GM19025 (cell line): ENCODE measurements at regions not wholly inside any gene's neighbourhood (a gene's known extent, or its start where the extent isn't known, plus 50 kb on each side); places are given as distances from the start of the nearest gene placed in this dataset.
"Not testable (repeated sequence)": the region's sequence is repeated elsewhere in the genome, so short reads cannot be mapped to it uniquely, and the experiment has no call there.

ENCODE experiments used
- ATAC-seq: cut with Tn5 transposase; IDR thresholded peaks from one replicate; pipeline ENCODE4 v1.9.1; 2021; ENCODE audit warnings: mild to moderate bottlenecking, low read depth, moderate library complexity; ENCODE audit not compliant: unreplicated experiment

GRCh38 chr10:52581636-52582035, 190.9 kb downstream of the MBL2 start:
- ATAC-seq, result not testable (repeated sequence)

DNA sequence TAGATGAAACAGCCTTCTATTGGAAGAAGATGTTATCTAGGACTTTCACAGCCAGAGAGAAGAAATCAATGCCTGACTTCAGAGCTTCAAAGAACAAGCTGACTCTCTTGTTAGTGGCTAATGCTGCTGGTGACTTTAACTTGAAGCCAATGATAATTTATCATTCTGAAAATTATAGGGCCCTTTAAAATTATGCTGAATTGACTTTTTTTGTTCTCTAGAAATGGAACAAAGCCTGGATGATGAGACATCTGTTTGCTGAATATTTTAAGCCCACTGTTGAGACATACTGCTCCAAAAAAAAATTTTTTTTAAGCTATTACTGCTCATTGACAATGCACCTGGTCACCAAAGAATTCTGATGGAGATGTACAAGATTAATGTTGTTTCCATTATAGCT, 189.2 kb downstream of the MBL2 start:
- ATAC-seq, result no peak

- no peak for ATAC-seq
Observed at GRCh38 chr10:52586710-52587109, 185.9 kb downstream of the MBL2 start.

GRCh38 chr10:52597189-52597863, 175.3 kb downstream of the MBL2 start:
- ATAC-seq, result no peak

DNA sequence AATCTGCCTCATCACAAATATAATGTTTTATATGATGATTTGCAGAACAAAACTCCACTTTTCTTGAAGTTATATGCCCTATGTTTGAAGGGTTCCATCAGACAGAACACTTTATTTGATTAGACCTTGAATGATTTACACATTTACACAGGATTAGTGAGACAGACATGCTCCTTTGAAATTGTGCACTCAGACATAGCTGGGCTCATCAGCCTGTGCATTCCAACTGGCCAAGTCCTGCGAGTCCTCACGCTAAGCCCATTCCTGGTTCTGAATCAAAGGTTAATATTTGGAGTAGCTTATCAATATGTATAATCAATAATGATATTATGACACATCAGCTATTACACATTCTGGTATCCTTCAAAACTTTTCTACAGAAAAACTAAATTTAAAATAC, 173.6 kb downstream of the MBL2 start:
- no peak for ATAC-seq

GRCh38 chr10:52599551-52600200, 172.9 kb downstream of the MBL2 start:
- ATAC-seq, result no peak

GRCh38 chr10:52604131-52604530, 168.5 kb downstream of the MBL2 start:
- not testable (repeated sequence) for ATAC-seq

DNA sequence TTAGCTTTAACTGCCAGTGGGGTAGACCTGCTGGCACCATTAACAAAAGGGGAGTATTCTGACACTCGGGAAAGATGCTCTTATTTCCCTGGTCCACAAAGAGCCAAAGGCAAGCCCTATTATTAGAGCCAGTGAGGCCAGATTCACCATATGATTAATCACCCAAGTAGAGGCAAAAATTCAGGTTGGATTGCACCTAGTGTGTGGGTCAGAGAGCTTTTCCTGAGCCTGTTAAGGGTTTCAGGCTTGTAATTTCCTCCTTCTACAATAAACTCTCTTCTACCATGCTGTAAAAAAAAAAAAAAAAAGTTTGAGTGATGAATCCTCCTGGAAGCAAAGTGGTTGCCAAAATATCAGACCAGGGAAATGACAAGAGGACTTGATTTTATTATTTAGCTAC, 163.5 kb downstream of the MBL2 start:
- ATAC-seq, result no peak

GRCh38 chr10:52609626-52610240, 162.9 kb downstream of the MBL2 start:
- no peak for ATAC-seq

DNA sequence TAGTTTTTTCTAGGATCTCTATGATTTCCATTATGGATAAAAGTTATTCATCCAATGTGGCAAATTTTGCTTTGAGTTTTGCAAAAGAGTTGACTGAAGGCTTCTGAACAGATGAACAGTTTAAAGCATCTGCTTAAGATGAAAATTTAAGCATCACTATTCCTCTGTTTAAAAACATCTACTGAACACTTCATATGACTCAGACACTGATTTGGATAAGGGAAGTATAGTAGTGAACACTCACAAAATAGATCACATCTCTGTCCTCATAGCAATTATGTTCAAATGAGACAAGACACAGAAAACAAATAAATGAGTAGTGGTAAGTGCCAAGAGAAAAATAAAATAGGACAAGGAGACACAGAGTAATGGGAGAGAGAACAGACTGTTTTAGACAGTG, 157.3 kb downstream of the MBL2 start:
- no peak for ATAC-seq

DNA sequence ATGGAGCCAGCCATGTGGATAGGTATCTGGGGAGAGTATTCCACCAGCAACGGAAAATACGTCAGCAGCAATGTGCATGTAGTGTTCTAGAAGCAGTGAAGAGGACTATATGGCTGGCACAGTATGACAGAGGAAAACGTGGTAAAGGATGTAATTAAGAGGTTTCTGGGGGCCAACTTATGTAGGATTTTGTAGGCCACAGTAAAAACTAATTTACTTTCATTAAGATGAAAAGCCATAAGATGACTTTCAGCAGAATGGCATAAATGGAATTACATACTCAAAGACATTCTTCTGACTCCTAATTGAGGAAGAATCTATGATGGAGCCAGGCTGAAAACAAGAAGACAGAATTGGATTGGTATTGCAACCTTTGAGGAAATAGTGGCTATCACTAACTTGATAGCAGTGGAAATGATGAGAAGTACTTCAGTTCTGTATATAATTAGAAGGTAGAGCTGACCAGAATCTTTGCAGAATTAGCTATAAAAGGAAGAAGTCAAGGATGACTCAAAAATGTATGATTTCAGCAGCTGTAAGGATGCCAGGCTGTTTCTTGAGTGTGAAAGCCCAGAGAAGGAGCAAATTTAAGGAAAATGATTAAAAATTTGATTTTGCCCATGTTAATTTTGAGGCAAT, 156.7 kb downstream of the MBL2 start:
- no peak for ATAC-seq

GRCh38 chr10:52616395-52616764, 156.2 kb downstream of the MBL2 start:
- no peak for ATAC-seq

- no peak for ATAC-seq
Observed at GRCh38 chr10:52617346-52617745, 155.2 kb downstream of the MBL2 start.

DNA sequence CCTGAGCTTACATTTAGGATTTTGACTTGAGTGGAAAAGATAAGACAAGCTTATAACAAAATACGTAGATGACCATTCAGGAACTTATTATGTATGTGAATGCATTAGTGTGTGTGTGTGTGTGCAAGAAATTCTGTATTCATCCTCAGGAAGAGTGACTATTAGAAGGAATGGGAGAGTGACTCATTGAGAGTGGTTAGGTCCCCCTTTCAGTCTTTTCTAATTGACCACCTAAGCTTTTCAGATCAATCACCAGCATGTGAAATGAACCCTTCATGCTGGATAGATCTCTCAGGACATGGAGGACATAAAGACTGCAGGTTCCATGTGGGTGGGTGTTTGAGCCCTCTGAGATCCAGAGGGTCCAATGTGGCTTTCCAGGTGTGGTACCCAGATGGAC, 153.5 kb downstream of the MBL2 start:
- no peak for ATAC-seq

DNA sequence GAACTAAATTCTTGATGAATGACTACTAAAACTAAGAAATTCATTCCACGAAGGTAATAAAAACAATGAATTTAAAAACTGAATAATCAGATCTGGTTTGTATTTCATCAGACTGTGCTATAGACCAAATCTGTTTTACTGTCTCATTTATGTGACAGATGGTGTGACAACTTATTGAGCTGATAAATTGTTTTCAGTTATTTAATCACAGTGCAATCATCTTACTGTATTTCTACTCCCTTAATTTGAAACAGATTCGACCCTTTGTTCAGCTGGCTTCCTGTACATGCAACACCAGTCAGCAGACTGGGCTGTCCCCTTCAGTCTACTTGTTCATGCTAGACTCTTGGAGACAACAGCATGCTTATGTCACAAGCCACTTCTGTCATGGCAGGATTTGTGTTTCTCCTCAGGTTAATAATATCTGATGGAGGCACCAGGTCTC, 150.9 kb downstream of the MBL2 start:
- no peak for ATAC-seq

DNA sequence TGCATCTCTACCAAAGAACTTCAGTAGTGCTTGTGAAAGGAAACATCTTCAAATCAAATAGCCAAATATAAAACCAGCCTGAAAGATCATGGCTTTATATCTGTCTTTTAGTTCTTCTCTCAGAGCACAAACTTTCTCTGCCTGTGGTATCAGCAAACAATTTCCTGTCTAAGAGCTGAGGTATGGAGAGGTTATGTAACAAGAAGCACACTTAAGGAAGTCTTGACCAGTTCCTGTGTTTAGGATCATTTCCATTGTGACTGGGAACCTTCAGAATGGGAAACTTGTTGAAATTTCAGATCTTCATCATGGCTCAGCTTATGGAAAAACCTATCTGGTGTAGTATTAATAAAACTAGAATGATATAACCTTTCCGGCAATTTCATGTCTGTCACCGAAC, 148.8 kb downstream of the MBL2 start:
- ATAC-seq, result no peak

DNA sequence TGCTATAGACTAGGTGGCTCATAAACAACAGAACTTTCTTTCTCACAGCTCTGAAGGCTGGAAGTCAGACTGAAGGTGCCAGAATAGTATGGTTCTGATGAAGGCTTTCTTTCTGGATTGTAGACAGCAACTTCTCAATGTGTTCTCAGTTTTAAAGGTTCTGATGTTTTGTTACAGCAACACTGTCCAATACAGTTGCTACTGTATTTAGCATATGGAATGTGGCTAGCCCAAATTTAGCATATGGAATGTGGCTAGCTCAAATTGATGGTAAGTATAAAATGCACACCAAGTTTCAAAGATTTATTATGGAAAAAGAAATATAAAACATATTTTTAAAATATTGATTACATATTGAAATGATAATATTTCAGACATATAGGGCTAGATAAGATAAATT, 145.3 kb downstream of the MBL2 start:
- no peak for ATAC-seq

DNA sequence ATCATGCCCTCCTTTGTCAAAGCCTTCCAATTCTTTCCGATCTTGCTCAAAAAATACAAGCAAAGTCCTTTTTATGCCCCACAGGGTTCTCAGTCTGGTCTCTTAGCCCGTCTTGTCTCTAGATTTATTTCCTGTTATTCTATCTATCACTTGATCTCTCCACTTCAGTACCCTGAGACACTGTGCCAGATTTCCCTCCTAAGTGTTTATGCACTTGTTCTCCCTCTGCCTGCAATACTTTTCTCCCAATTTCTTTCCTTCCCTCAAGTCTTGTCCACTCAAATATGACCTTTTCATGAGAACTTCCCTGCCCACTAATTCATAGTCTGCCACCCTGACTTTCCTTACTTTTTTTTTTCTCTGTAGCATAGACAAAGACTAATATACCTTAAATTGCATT, 141.4 kb downstream of the MBL2 start:
- ATAC-seq, result no peak

GRCh38 chr10:52631648-52632047, 140.9 kb downstream of the MBL2 start:
- no peak for ATAC-seq

GRCh38 chr10:52632591-52632990, 140.0 kb downstream of the MBL2 start:
- no peak for ATAC-seq

DNA sequence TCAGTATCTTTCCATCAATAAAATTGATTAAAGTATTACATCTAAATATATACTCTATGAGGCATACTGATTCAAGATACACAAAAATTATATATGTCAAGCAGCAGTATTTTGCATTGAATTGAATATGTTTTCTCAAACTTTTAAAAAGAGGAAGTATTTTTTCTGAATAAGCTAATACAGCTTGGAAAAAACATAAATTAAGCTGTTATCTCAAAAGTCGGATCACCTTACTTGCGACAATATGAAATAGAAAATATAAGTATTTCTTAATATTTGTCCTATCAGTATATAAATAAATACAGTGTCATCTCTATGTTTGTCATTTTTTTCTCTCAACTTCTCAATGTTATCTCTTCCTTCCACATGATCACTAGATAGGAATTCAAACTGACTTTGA, 139.3 kb downstream of the MBL2 start:
- ATAC-seq, result no peak

- ATAC-seq, result no peak
Observed at GRCh38 chr10:52635651-52636050, 136.9 kb downstream of the MBL2 start.
